ENCODE measurements at regions not wholly inside any gene's neighbourhood (a gene's known extent, or its start where the extent isn't known, plus 50 kb on each side); places are given as distances from the start of the nearest gene placed in this dataset.

DNA sequence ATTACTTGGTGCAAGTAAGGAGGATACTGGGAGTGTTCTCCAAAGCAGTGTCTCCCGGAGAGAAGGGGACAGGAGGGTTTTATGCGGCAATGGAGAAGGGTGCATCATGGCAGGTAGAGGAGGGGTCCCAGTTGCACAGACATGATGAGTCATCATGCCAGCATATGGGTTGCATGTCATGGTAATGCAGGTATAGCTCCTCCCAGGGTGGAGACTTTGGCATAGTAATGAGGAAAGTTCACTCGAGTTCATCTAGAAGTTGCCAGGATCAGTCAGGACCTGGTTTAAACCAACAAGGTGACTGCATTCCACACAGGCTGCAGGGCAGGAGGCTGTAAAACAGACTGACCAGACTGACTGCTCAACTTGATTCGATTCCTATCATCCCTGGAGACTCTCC lies 355.7 kb upstream of the DUSP10 start:
- DNase-seq (no peak), ATAC-seq (peak; percentile 90)
- intact Hi-C loops (cut with DNase I, micrococcal nuclease): no loop called here

DNA sequence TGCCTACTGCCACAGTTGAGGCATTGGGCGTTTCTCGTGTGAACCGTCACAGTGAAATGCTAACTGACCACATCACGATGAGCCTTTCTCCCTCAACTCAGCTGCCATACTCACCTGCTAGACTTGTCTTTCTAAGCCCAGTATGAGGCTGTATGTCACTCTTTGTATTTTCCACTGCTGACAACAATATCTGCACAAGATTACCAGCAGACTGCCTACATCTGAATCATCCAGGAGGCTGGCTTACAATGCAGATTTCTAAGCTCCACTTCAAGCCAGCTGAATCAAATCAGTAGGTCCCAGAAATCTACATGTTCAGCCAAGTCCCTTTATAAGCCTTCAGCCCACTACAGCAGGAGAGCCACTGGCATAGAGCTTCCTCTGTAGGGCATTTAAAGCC lies 355.0 kb upstream of the DUSP10 start:
- DNase-seq (no peak), ATAC-seq (no peak)
- intact Hi-C loops (cut with DNase I, micrococcal nuclease): no loop called here

DNA sequence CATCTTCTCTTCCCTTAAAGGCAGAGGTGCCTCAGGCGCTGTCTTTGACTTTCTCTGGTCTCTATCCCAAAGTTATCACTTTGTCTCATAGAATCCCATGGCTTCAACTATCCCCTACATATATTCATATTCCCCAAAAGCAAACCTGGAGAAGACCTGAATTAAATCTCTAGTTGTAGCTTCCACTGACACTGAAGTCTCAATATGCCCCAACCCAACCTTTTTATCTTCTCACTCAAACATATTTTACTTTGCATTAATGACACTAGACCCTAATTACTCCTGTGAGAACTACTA lies 354.5 kb upstream of the DUSP10 start:
- ATAC-seq (no peak), DNase-seq (no peak)
- intact Hi-C loops (cut with DNase I, micrococcal nuclease): no loop called here

DNA sequence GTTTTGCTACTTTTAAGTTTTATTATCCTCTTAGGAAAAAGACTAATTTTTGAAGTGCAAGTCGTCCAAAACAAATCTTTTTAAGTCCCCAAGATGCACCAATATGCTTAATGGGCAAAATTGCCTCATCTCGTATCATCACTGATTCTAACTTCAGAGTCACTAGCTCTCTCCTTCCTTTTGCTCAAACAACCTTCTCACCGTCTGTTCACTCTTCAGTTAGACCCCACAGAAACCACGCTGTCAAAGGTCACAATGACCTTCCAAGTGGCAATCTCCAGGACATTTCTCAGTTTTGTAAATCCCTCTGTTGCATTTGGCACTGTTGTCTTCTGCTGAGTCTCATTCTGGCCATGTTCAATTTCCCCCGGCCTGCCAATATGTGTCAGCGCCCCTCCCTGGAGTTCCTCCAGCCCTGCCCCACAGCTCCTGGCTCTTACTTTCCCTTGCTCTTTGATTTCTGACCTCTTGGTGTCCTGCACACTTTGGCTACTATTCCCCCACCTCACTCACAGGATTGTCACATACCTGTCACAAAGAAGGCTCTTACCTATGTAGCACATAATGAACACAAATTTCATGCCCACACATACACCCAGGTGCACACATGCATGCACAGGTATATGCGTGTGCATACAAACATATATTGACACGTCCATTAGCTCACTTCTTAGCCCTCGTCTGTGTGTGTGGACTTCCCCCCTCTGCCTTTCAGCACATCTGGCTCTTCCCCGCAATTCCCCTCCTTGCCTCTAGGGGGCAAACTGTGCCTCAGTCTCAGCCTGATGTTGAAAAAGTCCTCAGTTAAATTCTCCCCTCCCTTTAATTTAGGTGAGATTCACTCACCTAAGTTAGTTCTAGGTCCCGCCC lies 354.0 kb upstream of the DUSP10 start:
- intact Hi-C loops (cut with DNase I, micrococcal nuclease): no loop called here
- DNase-seq (peak in 1 of 2 donors; percentile 46), ATAC-seq (peak; percentile 46)

DNA sequence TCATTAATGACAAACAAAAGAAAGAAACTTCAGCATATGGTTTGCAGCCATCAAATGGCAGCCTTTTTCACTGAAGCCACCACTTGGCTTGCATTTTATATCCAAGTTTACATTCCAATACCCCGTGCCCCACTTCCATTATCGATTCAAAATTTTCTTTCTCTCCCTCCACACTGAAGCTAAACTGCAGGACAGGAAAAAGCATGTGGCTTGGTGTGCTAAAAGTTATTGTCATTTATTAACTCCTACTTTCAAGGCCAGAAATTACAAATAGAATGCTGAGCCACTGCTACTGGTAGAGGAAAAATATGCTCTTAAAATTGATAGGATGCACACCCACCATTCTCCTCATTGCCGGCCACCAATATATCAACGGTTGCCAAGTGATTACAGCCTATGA lies 351.6 kb upstream of the DUSP10 start:
- DNase-seq: no peak
- ATAC-seq: no peak
- intact Hi-C loops (cut with DNase I, micrococcal nuclease): no loop called here

DNA sequence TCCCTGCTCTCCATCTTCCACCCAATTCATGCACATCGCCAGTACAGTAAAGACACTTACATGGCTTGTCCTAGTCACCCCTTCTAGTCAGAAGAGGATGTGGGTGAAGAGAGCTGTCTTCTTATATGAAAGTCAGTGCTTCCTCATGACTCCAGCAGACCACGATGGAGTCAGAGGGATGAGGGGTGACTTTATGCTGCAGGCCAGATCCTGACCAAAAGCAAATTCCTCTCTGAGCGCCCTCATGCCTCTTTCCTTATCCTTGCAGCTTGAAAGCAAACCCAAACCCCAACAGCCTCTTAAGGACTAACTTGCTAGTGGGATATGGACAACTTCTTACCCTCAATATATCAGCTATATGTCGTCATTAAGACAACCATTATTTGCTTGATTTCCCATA lies 348.2 kb upstream of the DUSP10 start:
- intact Hi-C loops (cut with DNase I, micrococcal nuclease): no loop called here
- DNase-seq: no peak
- ATAC-seq: no peak

DNA sequence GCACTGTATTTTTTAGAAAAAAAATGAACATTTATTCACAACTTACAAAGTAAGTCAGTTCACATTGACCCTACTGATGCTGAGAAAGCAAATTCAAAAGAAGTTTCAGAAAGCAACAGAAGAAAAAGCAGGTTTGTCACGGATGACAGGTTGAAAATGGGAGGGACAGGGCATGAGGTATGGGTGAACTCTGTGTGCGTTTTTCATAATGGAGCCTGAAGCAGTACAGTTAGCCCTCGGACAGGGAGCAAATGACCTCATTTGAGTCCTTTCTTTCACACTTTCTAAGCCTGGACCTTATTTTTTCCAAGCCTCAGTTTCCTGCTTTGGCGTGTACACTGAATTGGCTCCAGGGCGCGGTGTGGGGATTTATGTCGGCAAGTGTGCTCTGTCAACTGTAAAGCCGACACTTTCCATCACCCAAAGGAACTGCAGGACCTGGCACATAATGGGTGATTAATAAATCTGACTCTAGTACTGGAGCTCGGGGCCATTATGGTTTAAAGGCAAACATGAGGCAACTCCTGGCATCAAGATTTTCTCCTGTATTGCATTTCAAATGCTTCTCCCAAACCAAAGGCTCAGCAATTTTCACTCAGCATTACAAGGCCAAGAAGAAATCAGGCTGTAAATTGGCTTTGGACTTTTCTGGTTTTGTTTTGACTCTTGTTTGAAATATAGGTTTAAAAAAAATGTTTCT lies 345.5 kb upstream of the DUSP10 start:
- intact Hi-C loops (cut with DNase I, micrococcal nuclease): no loop called here
- no peak for DNase-seq
- ATAC-seq: no peak

DNA sequence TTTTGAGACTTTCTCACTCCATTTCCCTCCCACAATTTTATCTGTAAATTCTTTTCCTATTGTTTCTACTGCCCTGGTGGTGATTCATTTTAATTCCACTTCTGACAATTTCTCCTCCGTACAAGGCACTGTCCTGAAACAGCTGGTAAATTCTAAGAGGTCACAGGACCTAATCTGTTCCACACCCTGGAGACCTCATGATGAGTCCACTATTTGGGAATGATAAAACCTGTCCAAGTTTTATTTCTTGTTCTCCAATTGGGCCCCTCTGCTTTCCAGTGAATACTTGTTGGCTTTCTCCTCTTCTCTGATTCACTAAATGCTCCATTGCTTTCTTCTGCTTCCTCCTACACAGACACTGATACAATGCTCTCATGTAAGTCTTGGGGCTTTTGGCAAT lies 343.1 kb upstream of the DUSP10 start:
- ATAC-seq (no peak), DNase-seq (no peak)
- intact Hi-C loops (cut with DNase I, micrococcal nuclease): no loop called here

DNA sequence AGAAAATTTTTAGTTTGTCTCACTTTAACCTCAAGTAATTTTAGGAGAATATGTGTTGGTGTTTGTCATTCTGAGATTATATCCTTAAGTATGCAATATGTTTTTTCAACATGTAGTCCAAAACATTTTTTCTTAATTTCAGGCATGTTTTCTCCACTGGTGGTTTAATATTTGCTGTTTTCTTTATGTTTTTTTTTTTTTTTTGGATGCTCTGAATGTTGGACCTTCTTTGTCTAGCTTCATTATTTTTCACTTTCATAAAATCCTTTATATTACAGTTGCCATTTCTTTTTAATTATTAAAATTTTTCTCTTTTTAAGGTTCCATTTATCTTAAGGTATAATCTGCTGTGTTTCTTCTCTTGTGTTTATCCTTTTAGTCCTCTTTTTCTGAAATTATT lies 342.2 kb upstream of the DUSP10 start:
- ATAC-seq (no peak), DNase-seq (no peak)
- intact Hi-C loops (cut with DNase I, micrococcal nuclease): no loop called here

DNA sequence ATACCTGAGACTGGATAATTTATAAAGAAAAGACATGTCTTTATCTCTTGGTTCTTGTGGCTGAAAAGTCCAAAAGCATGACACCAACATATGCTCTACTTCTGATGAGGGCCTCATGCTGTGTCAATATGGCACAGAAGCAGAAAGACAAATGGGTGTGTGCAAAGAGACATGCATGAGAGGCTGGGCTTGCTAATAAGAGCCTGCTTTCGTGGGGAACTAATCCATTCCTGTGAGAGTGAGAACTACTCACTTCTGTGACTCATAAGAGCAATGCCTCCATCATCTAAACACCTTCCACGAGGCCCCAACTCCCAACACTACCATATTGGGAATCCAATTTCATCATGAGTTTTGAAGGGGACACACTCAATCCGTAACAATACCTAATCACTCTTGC lies 340.0 kb upstream of the DUSP10 start:
- no peak for ATAC-seq
- intact Hi-C loops (cut with DNase I, micrococcal nuclease): no loop called here
- no peak for DNase-seq

DNA sequence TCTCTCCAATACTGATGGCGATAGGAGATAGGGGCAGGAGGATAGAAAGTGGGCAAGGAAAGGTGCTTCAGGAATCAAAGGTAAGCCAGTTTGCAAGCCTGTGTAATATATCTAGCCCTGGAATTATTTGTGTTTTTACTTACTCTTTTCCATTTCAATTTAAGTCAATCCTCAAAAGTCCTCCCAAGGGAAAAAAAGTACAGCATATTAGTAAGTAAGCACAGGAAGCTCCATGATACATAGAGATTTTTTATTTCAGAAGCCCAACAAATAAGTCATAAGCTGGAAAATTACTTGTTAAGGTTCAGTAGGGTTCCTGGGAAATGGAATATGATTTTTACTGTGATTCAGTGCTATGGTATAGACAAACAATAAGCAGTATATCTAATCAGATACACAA lies 337.7 kb upstream of the DUSP10 start:
- no peak for ATAC-seq
- intact Hi-C loops (cut with DNase I, micrococcal nuclease): no loop called here
- DNase-seq: no peak

DNA sequence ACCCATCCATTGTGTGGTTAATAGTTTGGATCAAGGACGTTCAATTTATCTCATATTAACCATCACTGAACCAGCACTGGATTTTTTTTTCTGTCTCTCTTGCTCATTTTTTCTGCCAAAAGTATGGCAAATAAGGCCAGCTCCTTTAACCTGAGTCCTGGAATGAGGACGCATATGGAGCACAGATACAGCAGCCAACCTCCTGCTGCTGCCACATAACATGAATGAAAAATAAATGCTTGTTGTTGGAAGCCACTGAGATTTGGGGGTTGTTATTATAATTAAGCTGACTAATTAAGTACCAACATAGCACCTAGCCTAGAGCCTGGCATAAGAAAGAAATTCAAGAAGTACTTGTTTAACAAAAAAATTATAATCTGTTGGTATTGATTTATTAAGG lies 335.3 kb upstream of the DUSP10 start:
- ATAC-seq (no peak), DNase-seq (no peak)
- intact Hi-C loops (cut with DNase I, micrococcal nuclease): no loop called here

DNA sequence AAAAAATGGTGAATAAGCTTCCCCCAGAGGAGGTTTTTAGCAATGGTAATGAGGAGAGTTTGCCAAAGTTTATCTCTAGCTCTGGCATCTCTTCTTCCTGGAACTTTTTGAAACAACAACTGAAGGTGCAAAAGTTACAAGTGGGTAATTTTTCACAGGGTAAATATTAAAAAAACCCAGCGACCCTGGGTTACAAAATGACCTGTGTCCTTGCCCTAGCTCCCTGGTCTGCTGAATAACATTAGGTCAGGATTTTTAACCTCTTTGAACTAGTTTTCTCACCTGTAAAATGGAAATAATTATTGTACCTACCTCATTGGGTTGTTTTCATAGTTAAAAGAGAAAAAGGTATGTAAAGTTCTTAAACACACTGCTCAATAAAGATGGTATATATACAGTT lies 332.4 kb upstream of the DUSP10 start:
- ATAC-seq (no peak), DNase-seq (no peak)
- intact Hi-C loops (cut with DNase I, micrococcal nuclease): no loop called here

DNA sequence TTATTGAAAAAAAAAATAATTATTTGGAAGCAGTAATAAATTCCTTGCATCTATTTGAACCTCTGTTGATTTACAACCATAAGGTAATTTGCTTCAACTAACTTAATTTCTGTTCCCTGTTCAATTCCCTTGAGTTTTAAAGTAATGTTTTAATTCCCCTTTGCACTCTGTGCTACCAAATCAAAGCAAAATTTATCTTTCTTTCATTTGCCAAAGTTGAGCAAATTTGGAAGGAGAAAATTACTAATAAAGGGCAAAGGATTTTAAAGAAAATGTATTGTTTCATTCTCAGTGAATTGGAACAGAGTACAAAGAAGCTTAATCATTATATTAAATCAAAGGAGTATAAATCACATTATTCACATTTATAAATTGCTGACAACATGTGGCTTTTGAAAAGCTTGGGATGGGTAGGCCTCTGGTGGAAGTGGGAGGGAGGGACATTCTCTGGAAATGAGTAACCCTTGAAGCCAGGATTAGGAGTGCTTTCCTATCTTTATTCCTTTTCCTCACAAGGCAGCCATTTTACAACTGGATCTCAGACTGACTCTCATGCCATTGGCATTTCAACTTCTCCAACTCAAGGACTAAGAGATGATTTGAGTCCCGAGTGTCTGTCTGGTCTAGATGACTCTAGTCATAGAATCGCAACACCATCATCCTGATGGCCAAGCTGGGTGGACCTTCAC lies 331.6 kb upstream of the DUSP10 start:
- no peak for ATAC-seq
- DNase-seq: no peak
- intact Hi-C loops (cut with DNase I, micrococcal nuclease): no loop called here

DNA sequence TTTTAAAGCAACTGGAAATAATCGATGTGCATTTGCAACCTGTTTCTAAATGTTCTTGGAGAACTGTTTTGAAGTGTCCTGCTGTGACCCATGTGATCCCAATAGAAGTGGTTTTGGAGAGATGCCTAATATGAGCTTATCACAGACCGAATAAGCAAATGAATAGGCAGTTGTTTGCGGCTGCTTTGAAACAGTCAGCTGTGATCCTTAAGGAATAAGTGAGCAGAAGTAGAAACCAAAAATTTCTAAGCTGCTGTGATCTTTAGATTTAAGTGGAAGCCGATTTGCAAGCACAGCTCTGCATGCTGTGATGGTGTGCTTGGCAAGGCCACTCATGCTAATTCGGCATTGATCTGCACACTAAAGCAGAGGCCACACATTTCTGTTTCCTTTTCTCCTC lies 329.5 kb upstream of the DUSP10 start:
- intact Hi-C loops (cut with DNase I, micrococcal nuclease): no loop called here
- ATAC-seq (no peak), DNase-seq (no peak)

DNA sequence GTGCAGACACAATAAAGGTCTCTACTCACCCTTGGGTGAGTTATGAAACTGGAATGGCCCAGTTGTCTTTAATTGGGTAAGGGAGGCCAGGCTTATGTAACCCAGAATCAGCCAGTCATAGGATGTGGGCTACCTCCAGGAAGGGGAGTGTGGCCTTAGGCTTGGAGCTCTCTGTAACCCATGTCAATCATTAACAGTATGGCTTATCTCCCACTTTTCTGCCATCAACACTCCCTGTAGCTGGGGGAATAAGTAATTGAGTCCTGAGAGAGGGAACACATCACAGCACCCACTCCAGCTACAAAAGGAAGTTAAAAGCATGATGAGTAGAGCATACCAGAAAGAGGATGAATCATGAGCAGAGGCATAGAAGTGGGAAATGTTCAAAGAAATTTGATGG lies 327.0 kb upstream of the DUSP10 start:
- intact Hi-C loops (cut with DNase I, micrococcal nuclease): no loop called here
- no peak for DNase-seq
- no peak for ATAC-seq

DNA sequence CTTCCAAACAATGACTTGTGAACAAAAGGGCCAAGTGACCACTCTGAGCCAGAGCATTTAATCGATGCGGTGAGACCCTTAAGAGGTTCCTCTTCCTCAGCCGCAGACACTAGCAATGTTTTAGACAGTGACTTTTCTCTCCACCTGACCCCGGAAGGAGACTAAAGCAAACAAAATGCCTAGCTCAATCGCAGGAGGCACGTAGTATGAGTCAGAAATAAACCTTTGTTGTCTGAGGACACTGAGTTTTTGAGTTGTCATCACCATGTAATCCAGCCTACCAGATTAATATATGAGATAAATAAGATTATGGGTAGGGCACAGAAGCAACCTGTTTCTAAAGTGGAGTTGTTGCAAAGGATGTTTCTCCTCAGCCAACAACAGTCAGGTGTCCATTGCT lies 326.2 kb upstream of the DUSP10 start:
- intact Hi-C loops (cut with DNase I, micrococcal nuclease): no loop called here
- DNase-seq: no peak
- no peak for ATAC-seq

DNA sequence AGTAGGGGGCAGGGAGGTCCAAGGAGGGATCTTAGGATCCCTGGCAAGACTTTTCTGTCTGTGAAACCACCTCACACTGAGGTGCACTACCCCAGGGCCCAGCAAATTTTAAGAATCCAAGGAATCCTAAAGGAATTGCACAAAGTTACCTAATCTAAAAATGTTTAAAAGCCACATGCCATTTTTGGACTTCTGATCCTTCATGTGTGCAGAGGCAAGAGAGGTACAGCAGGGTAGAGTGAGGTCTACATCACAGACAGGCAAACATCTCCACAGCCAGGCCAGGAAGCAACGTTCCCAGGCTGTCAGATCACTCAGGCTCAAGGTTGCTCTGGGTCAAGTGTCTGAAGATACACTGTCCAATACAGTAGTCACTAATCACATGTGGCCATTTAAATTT lies 324.6 kb upstream of the DUSP10 start:
- no peak for ATAC-seq
- intact Hi-C loops (cut with DNase I, micrococcal nuclease): no loop called here
- no peak for DNase-seq

DNA sequence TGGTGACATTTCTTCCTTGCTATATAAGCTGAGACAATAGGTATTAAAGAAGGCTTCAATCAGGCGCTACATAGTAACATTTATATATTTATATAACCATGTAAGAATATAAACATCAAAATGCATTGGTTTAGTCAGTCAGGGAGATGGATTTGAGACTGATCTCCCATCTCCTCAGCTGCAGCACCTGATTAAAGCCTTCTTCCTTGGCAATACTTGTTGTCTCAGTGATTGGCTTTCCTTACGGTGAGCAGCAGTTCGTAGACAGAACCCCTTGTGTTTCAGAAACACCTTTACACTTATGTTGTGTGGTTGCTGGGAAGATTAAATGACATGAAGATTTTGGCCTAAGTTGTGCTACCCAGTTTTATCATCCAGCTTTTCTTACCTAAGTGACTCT lies 323.3 kb upstream of the DUSP10 start:
- DNase-seq (no peak), ATAC-seq (no peak)

DNA sequence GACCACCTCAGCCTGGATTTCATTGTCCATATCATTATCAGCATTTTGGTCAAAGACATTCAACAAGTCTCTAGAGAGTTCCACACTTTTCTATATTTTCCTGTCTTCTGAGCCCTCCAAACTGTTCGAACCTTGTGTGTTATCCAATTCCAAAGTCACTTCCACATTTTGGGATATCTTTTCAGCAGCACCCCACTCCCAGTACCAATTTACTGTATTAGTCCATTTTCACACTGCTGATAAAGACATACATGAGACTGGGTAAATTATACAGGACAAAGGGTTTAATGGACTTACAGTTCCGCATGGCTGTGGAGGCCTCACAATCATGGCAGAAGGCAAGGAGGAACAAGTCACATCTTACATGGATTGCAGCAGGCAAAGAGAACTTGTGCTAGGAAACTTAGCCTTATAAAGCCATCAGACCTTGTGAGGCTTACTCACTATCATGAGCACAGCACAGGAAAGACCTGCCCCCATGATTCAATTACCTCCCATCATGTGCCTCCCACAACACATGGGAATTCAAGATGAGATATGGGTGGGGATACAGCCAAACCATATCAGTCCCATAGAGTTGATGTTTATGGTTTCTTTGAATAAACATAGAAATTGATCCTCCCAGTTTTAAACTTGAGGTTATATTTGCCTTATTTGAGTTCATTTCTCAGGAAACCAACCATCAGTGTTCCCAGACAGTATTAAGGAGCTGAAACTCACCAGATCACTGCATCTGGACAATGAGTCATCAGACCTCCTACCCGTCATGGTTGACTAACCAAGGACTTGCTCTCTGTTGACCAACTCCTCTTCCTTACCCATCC lies 322.7 kb upstream of the DUSP10 start:
- intact Hi-C loops (cut with DNase I, micrococcal nuclease): no loop called here
- no peak for DNase-seq
- ATAC-seq: no peak

More for the DNA sequence above, 323.3 kb upstream of the DUSP10 start:
- intact Hi-C loops (cut with DNase I, micrococcal nuclease): no loop called here
